RWPE1 (cell line): ENCODE measurements at regions not wholly inside any gene's neighbourhood (a gene's known extent, or its start where the extent isn't known, plus 50 kb on each side); places are given as distances from the start of the nearest gene placed in this dataset.

Experiments used
- CTCF ChIA-PET: fragments of 350-600 bp; sonication (Branson Sonifier 250); formaldehyde crosslinking; extraction: SDS; loops from one replicate; lab custom pipeline; 2021; lab: Yijun Ruan, JAX
- POLR2A ChIA-PET: fragments of 400-600 bp; formaldehyde crosslinking; extraction: SDS; loops from one replicate; lab custom pipeline; 2020; ENCODE audit warnings: antibody characterized with exemption; ENCODE audit not compliant: low non-redundant PET; lab: Yijun Ruan, JAX
- DNase-seq: peaks from one replicate; pipeline ENCODE4 v3.0.0; 2012; ENCODE audit warnings: low spot score
- H3K27ac ChIP-seq: fragments of 450-650 bp; 2 replicates; pipeline ENCODE4 v1.5.1; 2017
- CTCF ChIP-seq: fragments of 450-650 bp; conservative IDR thresholded peaks from 2 replicates; pipeline ENCODE4 v1.5.1; 2017; ENCODE audit warnings: low read depth, mild to moderate bottlenecking

- ChIA-PET CTCF (no interaction called here), POLR2A (no interaction called here)
- no peak for TF ChIP-seq CTCF
- no peak overlapping the region for H3K27ac ChIP-seq
- DNase-seq, result no peak
Measured at GRCh38 chr3:74501007-74501406, 113.5 kb downstream of the CNTN3 start.

- no peak for TF ChIP-seq CTCF
- no peak for DNase-seq
- H3K27ac ChIP-seq, result no peak overlapping the region
- ChIA-PET CTCF (no interaction called here), POLR2A (no interaction called here)
Measured at GRCh38 chr3:74500257-74500656, 114.2 kb downstream of the CNTN3 start.

- DNase-seq, result no peak
- TF ChIP-seq CTCF, result no peak
- ChIA-PET CTCF (no interaction called here), POLR2A (no interaction called here)
- no peak overlapping the region for H3K27ac ChIP-seq
Measured at GRCh38 chr3:74491874-74492273, 122.6 kb downstream of the CNTN3 start.

- ChIA-PET CTCF (no interaction called here), POLR2A (no interaction called here)
- no peak for TF ChIP-seq CTCF
- no peak overlapping the region for H3K27ac ChIP-seq
- no peak for DNase-seq
Measured at GRCh38 chr3:74489050-74489792, 125.2 kb downstream of the CNTN3 start.

- POLR2A ChIA-PET, result no interaction called here
- no peak overlapping the region for H3K27ac ChIP-seq
- no peak for TF ChIP-seq CTCF
- no peak for DNase-seq
- CTCF ChIA-PET, result no interaction called here
Measured at GRCh38 chr3:74479915-74480314, 134.5 kb downstream of the CNTN3 start.

GRCh38 chr3:74470313-74470712 is 144.1 kb downstream of the CNTN3 start:
- no peak for DNase-seq
- H3K27ac ChIP-seq, result no peak overlapping the region
- POLR2A ChIA-PET, result no interaction called here
- CTCF ChIA-PET, result no interaction called here
- no peak for TF ChIP-seq CTCF
